B cell (primary cell): ENCODE measurements at regions not wholly inside any gene's neighbourhood (a gene's known extent, or its start where the extent isn't known, plus 50 kb on each side); places are given as distances from the start of the nearest gene placed in this dataset.

Experiments
- ATAC-seq: fragments of 200-7000 bp; cut with Tn5 transposase; one replicate; pipeline ENCODE4 v1.10.0; 2021; ENCODE audit warnings: low read depth, mild to moderate bottlenecking, moderate number of reproducible peaks, moderate library complexity
- CTCF ChIA-PET: fragments of 350-600 bp; sonication (Branson Sonifier 250); formaldehyde crosslinking; loops from one replicate; lab custom pipeline; 2021; ENCODE audit warnings: antibody characterized with exemption, inconsistent platforms; lab: Charles Lee
- POLR2A ChIA-PET: fragments of 350-600 bp; sonication (Branson Sonifier 250); formaldehyde crosslinking; loops from one replicate; lab custom pipeline; 2021; ENCODE audit warnings: antibody characterized with exemption; lab: Charles Lee
- DNase-seq: peaks from one replicate; pipeline ENCODE4 v3.0.0; 2013
- H2AFZ ChIP-seq: 2 replicates; pipeline ENCODE4 v1.6.1; 2012; ENCODE audit warnings: mild to moderate bottlenecking, low read depth, low read length; ENCODE audit not compliant: insufficient read depth, poor library complexity, severe bottlenecking
- H3K27ac ChIP-seq, 2 donors: 1 replicate in 1 of 2; 2 replicates in 1 of 2; pipeline ENCODE4 v1.5.1; 2012 to 2013; ENCODE audit warnings: low read length in 2 of 2, mild to moderate bottlenecking in 2 of 2, moderate library complexity in 1 of 2
- H3K27me3 ChIP-seq, 4 experiments: fragments of 200-600 bp in 1 of 4; sonication (generic) in 1 of 4; replicated peaks in 1 of 4; 1 replicate in 2 of 4; 2 replicates in 2 of 4; pipeline versions ENCODE4 v1.6.1 to v1.7.0; 2013 to 2016; ENCODE audit warnings: low read length in 3 of 4, mild to moderate bottlenecking in 2 of 4, mixed read lengths in 1 of 4, moderate library complexity in 1 of 4; ENCODE audit not compliant: insufficient read depth in 4 of 4, control insufficient read depth in 3 of 4; ENCODE audit errors: control extremely low read depth in 1 of 4
- H3K36me3 ChIP-seq, 2 experiments: replicated peaks in 1 of 2; 1 replicate in 1 of 2; 2 replicates in 1 of 2; pipeline versions ENCODE4 v1.6.1 to v1.7.1; 2013; ENCODE audit warnings: low read length in 1 of 2; ENCODE audit not compliant: insufficient read depth in 2 of 2, control insufficient read depth in 1 of 2; ENCODE audit errors: control extremely low read depth in 1 of 2, extremely low read depth in 1 of 2
- H3K4me1 ChIP-seq, 2 donors: fragments of 200-600 bp in 1 of 2; sonication (generic) in 1 of 2; 1 replicate in 1 of 2; 2 replicates in 1 of 2; pipeline versions ENCODE4 v1.5.1 to v1.6.1; 2013 to 2017; ENCODE audit warnings: low read length in 2 of 2; ENCODE audit not compliant: control insufficient read depth in 2 of 2, insufficient read depth in 2 of 2
- H3K4me2 ChIP-seq: replicated peaks from 2 replicates; pipeline ENCODE3; 2012; ENCODE audit warnings: mild to moderate bottlenecking, low read depth, low read length; ENCODE audit not compliant: poor library complexity, severe bottlenecking
- H3K4me3 ChIP-seq, 5 experiments: fragments of 200-600 bp in 1 of 5; sonication (generic) in 1 of 5; 1 replicate in 3 of 5; 2 replicates in 2 of 5; pipeline versions ENCODE4 v1.5.1 to v1.7.0; 2011 to 2016; ENCODE audit warnings: low read length in 4 of 5, mild to moderate bottlenecking in 4 of 5, low read depth in 2 of 5, control low read depth in 1 of 5, moderate library complexity in 1 of 5; ENCODE audit not compliant: insufficient read depth in 1 of 5; ENCODE audit errors: control extremely low read depth in 1 of 5, extremely low read depth in 1 of 5
- H3K79me2 ChIP-seq: fragments of 200-600 bp; sonication (generic); one replicate; pipeline ENCODE4 v1.6.0; 2016; ENCODE audit warnings: low read length; ENCODE audit not compliant: control insufficient read depth, insufficient read depth
- H3K9ac ChIP-seq: fragments of 200-600 bp; sonication (generic); 2 replicates; pipeline ENCODE4 v1.6.1; 2017; ENCODE audit warnings: mild to moderate bottlenecking, low read length, moderate library complexity
- H3K9me3 ChIP-seq, 3 donors: one replicate each; pipeline versions ENCODE4 v1.6.1 to v1.7.1; 2013; ENCODE audit warnings: low read length in 2 of 3; ENCODE audit not compliant: control insufficient read depth in 2 of 3, insufficient read depth in 1 of 3; ENCODE audit errors: control extremely low read depth in 1 of 3
- H4K20me1 ChIP-seq: 2 replicates; pipeline ENCODE4 v1.6.0; 2012; ENCODE audit warnings: mild to moderate bottlenecking, low read length; ENCODE audit not compliant: insufficient read depth, control insufficient read depth, poor library complexity, severe bottlenecking
- H3K27ac Mint-ChIP-seq: one replicate; pipeline ENCODE4 v1.8.0; 2021; ENCODE audit warnings: mixed read lengths
- H3K27me3 Mint-ChIP-seq: one replicate; pipeline ENCODE4 v1.8.0; 2021; ENCODE audit warnings: mixed read lengths
- H3K4me1 Mint-ChIP-seq: one replicate; pipeline ENCODE4 v1.8.0; 2021; ENCODE audit warnings: mixed read lengths
- H3K4me3 Mint-ChIP-seq: one replicate; pipeline ENCODE4 v1.8.0; 2021; ENCODE audit warnings: mixed read lengths
- H3K9me3 Mint-ChIP-seq: one replicate; pipeline ENCODE4 v1.8.0; 2022; ENCODE audit warnings: mixed read lengths; ENCODE audit not compliant: insufficient read depth
- CTCF ChIP-seq: fragments of 200-600 bp; IDR thresholded peaks from one replicate; pipeline ENCODE4 v1.8.0; 2022; ENCODE audit warnings: antibody characterized with exemption, mild to moderate bottlenecking
- EZH2 ChIP-seq: IDR thresholded peaks from 2 replicates; pipeline ENCODE4 v1.6.1; 2012; ENCODE audit warnings: borderline replicate concordance, low read depth, mild to moderate bottlenecking, moderate library complexity, low read length; ENCODE audit not compliant: insufficient read depth, poor library complexity, severe bottlenecking
- WGBS: methylation state at CpG from one replicate; pipeline ENCODE4 v1.1.5; 2013; ENCODE audit warnings: missing lambda C conversion rate; ENCODE audit not compliant: insufficient coverage; 5-methylcytosine and 5-hydroxymethylcytosine counted together
- intact Hi-C: fragments of 100-400 bp; cut with micrococcal nuclease; formaldehyde crosslinking; loops from one replicate; pipeline ENCODE4 v1.10.0; 2022

GRCh38 chr4:121477079-121477478, 96.3 kb upstream of the QRFPR start:
- ATAC-seq (no peak), DNase-seq (no peak)
- Histone ChIP-seq H3K4me3 (no peak overlapping the region), H3K4me1 (no peaks in the 10 kb centered on the region), H2AFZ (no peak overlapping the region), H3K9ac (no peak overlapping the region), H3K36me3 (no peaks in the 10 kb centered on the region), H3K4me2 (no peak overlapping the region), H3K79me2 (no peaks in the 10 kb centered on the region), H3K27me3 (peaks cover 0 to 2% (median 0%) of the 10 kb centered on the region in 4 experiments), H4K20me1 (no peaks in the 10 kb centered on the region), H3K9me3 (peaks cover 0 to 5% (median 0%) of the 10 kb centered on the region in 3 donors), H3K27ac (no peak overlapping the region)
- Mint-ChIP-seq H3K4me1 (no peaks in the 10 kb centered on the region), H3K27me3 (peaks cover 2% of the 10 kb centered on the region), H3K27ac (no peak overlapping the region), H3K4me3 (no peak overlapping the region), H3K9me3 (no peaks in the 10 kb centered on the region)
- ChIA-PET CTCF (no interaction called here), POLR2A (no interaction called here)
- TF ChIP-seq EZH2 (no peak), CTCF (no peak)
- WGBS: no CpG with 5 or more reads among the region's 1 CpG
- intact Hi-C loops: no loop called here

GRCh38 chr4:121472937-121473721, 92.3 kb upstream of the QRFPR start:
- H3K4me3 ChIP-seq: no peak overlapping the region
- no peaks in the 10 kb centered on the region for H3K4me1 ChIP-seq
- no peaks in the 10 kb centered on the region for H3K4me1 Mint-ChIP-seq
- H2AFZ ChIP-seq: no peak overlapping the region
- no peaks in the 10 kb centered on the region for H3K27me3 ChIP-seq
- no peaks in the 10 kb centered on the region for H3K27me3 Mint-ChIP-seq
- no peaks in the 10 kb centered on the region for H4K20me1 ChIP-seq
- no peak overlapping the region for H3K27ac ChIP-seq
- ChIA-PET POLR2A (no interaction called here), CTCF (interaction anchor here (1.3 kb wide), 1 partner anchor 11 kb away, joined by 3 read pairs; no protein-coding TSS in a partner anchor)
- no peak overlapping the region for H3K4me3 Mint-ChIP-seq
- H3K4me2 ChIP-seq: no peak overlapping the region
- no CpG with 5 or more reads among the region's 2 CpGs for WGBS
- H3K27ac Mint-ChIP-seq: no peak overlapping the region
- H3K36me3 ChIP-seq: no peaks in the 10 kb centered on the region
- no peaks in the 10 kb centered on the region for H3K79me2 ChIP-seq
- peaks cover 3% of the 10 kb centered on the region for H3K9me3 Mint-ChIP-seq
- DNase-seq: no peak
- ATAC-seq: no peak
- TF ChIP-seq EZH2: no peak
- TF ChIP-seq CTCF: no peak
- H3K9me3 ChIP-seq: no peaks in the 10 kb centered on the region
- no peak overlapping the region for H3K9ac ChIP-seq
- intact Hi-C loops: no loop called here
